Transverse colon (tissue), 4 donors: ENCODE measurements at regions not wholly inside any gene's neighbourhood (a gene's known extent, or its start where the extent isn't known, plus 50 kb on each side); places are given as distances from the start of the nearest gene placed in this dataset.

Experiments used
- DNase-seq: peaks from one replicate; pipeline ENCODE4 v3.0.0-alpha.2; 2019
- H3K27ac ChIP-seq, 4 donors: fragments of 200-600 bp; sonication (generic); 2 replicates each; pipeline ENCODE4 v1.5.1; 2016 to 2018; ENCODE audit warnings: inconsistent platforms in 4 of 4
- H3K27me3 ChIP-seq: fragments of 200-600 bp; sonication (generic); 2 replicates; pipeline ENCODE4 v1.5.1; 2017; ENCODE audit warnings: inconsistent platforms
- H3K36me3 ChIP-seq, 4 donors: fragments of 200-600 bp; sonication (generic); 2 replicates each; pipeline ENCODE4 v1.5.1; 2017 to 2019; ENCODE audit warnings: inconsistent platforms in 4 of 4
- H3K4me1 ChIP-seq, 4 donors: fragments of 200-600 bp; sonication (generic); 2 replicates each; pipeline ENCODE4 v1.5.1; 2017 to 2020; ENCODE audit warnings: inconsistent platforms in 4 of 4
- H3K4me3 ChIP-seq, 4 donors: fragments of 200-600 bp; sonication (generic); 1 replicate in 1 of 4; 2 replicates in 3 of 4; pipeline versions ENCODE4 v1.5.1 to v1.6.1; 2017 to 2019; ENCODE audit warnings: inconsistent platforms in 4 of 4
- H3K9me3 ChIP-seq, 2 donors: fragments of 200-600 bp; sonication (generic); 2 replicates each; pipeline ENCODE4 v1.5.1; 2017 to 2019; ENCODE audit warnings: inconsistent platforms in 2 of 2
- EP300 ChIP-seq: sonication (generic); formaldehyde crosslinking; IDR thresholded peaks from one replicate; pipeline ENCODE4 v1.6.1; 2017; ENCODE audit warnings: antibody characterized with exemption, low read depth
- POLR2A ChIP-seq: fragments of 450-650 bp; IDR thresholded peaks from one replicate; pipeline ENCODE4 v1.6.1; 2016; ENCODE audit warnings: antibody characterized with exemption, mild to moderate bottlenecking, moderate library complexity
- POLR2AphosphoS5 ChIP-seq, 3 donors: sonication (generic); formaldehyde crosslinking; IDR thresholded peaks; one replicate each; pipeline ENCODE4 v1.6.1; 2016; ENCODE audit warnings: antibody characterized with exemption in 3 of 3
- WGBS, 2 donors: methylation state at CpG; one replicate each; pipeline ENCODE4 v1.1.5; 2018; ENCODE audit warnings: low coverage in 1 of 2; 5-methylcytosine and 5-hydroxymethylcytosine counted together
- in situ Hi-C, 4 donors: fragments of 200-750 bp; cut with MboI; loops; one replicate each; pipeline versions ENCODE4 v1.15.0 to v1.15.1; 2017; ENCODE audit warnings: low sequenced_read_pairs in 3 of 4, low pct_ligation_motif_present in 1 of 4, low pct_unique_long_range_greater_than_20kb in 1 of 4
- intact Hi-C: fragments of 100-400 bp; cut with DNase I; formaldehyde crosslinking; loops from one replicate; pipeline ENCODE4 v1.15.1; 2023; ENCODE audit warnings: low total_unique reads
- TF ChIP-seq, protein P1 (sequence below), 5 experiments: fragments of 200-600 bp in 3 of 5; fragments of 450-650 bp in 2 of 5; sonication (generic) in 3 of 5; IDR thresholded peaks; 1 replicate in 2 of 5; 2 replicates in 3 of 5; pipeline ENCODE4 v1.5.1; 2016 to 2017; ENCODE audit warnings: antibody characterized with exemption in 5 of 5, inconsistent platforms in 3 of 5, mild to moderate bottlenecking in 2 of 5, moderate library complexity in 1 of 5

DNA sequence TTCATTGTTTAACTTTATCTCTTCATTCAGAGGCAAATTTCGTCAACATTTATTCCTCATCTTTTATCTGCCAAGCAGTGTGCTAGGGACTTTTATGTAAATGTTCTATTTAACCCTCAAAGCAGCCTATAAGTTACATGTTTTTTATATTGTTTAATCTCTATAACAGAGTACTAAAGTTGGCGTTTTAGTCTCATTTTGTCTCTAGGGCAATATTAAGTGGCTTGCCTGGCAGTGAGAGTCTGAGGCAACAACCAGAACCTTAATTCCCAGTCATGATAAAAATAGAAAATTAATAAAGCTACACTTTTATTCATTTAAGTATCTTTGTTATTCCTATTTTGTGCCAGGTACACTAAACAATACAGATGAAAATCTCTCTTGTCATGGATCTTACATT lies 994.3 kb upstream of the ADGRL2 start:
- DNase-seq = no peak
- 69 to 88% methylated on average over 2 of the region's 2 CpGs for WGBS, 2 donors
- TF ChIP-seq POLR2AphosphoS5 (IDR thresholded peaks at IDR 0.05) (no peak), POLR2A (no peak), EP300 (no peak)
- TF ChIP-seq, protein P1, sequence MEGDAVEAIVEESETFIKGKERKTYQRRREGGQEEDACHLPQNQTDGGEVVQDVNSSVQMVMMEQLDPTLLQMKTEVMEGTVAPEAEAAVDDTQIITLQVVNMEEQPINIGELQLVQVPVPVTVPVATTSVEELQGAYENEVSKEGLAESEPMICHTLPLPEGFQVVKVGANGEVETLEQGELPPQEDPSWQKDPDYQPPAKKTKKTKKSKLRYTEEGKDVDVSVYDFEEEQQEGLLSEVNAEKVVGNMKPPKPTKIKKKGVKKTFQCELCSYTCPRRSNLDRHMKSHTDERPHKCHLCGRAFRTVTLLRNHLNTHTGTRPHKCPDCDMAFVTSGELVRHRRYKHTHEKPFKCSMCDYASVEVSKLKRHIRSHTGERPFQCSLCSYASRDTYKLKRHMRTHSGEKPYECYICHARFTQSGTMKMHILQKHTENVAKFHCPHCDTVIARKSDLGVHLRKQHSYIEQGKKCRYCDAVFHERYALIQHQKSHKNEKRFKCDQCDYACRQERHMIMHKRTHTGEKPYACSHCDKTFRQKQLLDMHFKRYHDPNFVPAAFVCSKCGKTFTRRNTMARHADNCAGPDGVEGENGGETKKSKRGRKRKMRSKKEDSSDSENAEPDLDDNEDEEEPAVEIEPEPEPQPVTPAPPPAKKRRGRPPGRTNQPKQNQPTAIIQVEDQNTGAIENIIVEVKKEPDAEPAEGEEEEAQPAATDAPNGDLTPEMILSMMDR (IDR thresholded peaks at IDR 0.05) = no peak
- intact Hi-C loops (no loop called here), in situ Hi-C loops (no loop called here)
- no peaks in the 10 kb centered on the region for H3K9me3 ChIP-seq
- no peak overlapping the region for H3K27ac ChIP-seq
- H3K27me3 ChIP-seq = no peaks in the 10 kb centered on the region
- no peaks in the 10 kb centered on the region for H3K4me1 ChIP-seq
- no peak overlapping the region for H3K4me3 ChIP-seq
- no peaks in the 10 kb centered on the region for H3K36me3 ChIP-seq

- Histone ChIP-seq H3K27ac (no peak overlapping the region), H3K4me3 (no peak overlapping the region), H3K36me3 (no peaks in the 10 kb centered on the region), H3K9me3 (no peaks in the 10 kb centered on the region), H3K4me1 (no peaks in the 10 kb centered on the region), H3K27me3 (no peaks in the 10 kb centered on the region)
- DNase-seq = no peak
- in situ Hi-C loops = no loop called here
- intact Hi-C loops = no loop called here
- TF ChIP-seq, protein P1 (IDR thresholded peaks at IDR 0.05) = no peak
- no peak for TF ChIP-seq EP300
- TF ChIP-seq POLR2A = no peak
- TF ChIP-seq POLR2AphosphoS5 (IDR thresholded peaks at IDR 0.05) = no peak
Measured at GRCh38 chr1:80801695-80802094, 999.0 kb upstream of the ADGRL2 start.

- TF ChIP-seq POLR2A (no peak), EP300 (no peak), POLR2AphosphoS5 (IDR thresholded peaks at IDR 0.05) (no peak)
- TF ChIP-seq, protein P1 (IDR thresholded peaks at IDR 0.05) = no peak
- intact Hi-C loops = no loop called here
- H3K4me3 ChIP-seq = no peak overlapping the region
- H3K27me3 ChIP-seq = no peaks in the 10 kb centered on the region
- H3K27ac ChIP-seq = no peak overlapping the region
- no peak for DNase-seq
- no peaks in the 10 kb centered on the region for H3K9me3 ChIP-seq
- in situ Hi-C loops = no loop called here
- 9 to 25% methylated on average over 1 to 2 of the region's 2 CpGs for WGBS, 2 donors
- no peaks in the 10 kb centered on the region for H3K4me1 ChIP-seq
- H3K36me3 ChIP-seq = no peaks in the 10 kb centered on the region
Measured at GRCh38 chr1:80799457-80799856, 1001.3 kb upstream of the ADGRL2 start.

GRCh38 chr1:80779275-80779674 lies 1021.5 kb upstream of the ADGRL2 start:
- no peaks in the 10 kb centered on the region for H3K4me1 ChIP-seq
- WGBS, 2 donors = 97% methylated on average over 2 of the region's 2 CpGs; no CpG with 5 or more reads in 1 of the 2 donors
- no peaks in the 10 kb centered on the region for H3K27me3 ChIP-seq
- in situ Hi-C loops = no loop called here
- no peak for DNase-seq
- no peaks in the 10 kb centered on the region for H3K9me3 ChIP-seq
- no peaks in the 10 kb centered on the region for H3K36me3 ChIP-seq
- TF ChIP-seq POLR2A = no peak
- TF ChIP-seq EP300 = no peak
- TF ChIP-seq POLR2AphosphoS5 (IDR thresholded peaks at IDR 0.05) = no peak
- TF ChIP-seq, protein P1 (IDR thresholded peaks at IDR 0.05) = no peak
- H3K27ac ChIP-seq = no peak overlapping the region
- no peak overlapping the region for H3K4me3 ChIP-seq
- intact Hi-C loops = no loop called here
